ENCODE measurements at regions not wholly inside any gene's neighbourhood (a gene's known extent, or its start where the extent isn't known, plus 50 kb on each side); places are given as distances from the start of the nearest gene placed in this dataset.

DNA sequence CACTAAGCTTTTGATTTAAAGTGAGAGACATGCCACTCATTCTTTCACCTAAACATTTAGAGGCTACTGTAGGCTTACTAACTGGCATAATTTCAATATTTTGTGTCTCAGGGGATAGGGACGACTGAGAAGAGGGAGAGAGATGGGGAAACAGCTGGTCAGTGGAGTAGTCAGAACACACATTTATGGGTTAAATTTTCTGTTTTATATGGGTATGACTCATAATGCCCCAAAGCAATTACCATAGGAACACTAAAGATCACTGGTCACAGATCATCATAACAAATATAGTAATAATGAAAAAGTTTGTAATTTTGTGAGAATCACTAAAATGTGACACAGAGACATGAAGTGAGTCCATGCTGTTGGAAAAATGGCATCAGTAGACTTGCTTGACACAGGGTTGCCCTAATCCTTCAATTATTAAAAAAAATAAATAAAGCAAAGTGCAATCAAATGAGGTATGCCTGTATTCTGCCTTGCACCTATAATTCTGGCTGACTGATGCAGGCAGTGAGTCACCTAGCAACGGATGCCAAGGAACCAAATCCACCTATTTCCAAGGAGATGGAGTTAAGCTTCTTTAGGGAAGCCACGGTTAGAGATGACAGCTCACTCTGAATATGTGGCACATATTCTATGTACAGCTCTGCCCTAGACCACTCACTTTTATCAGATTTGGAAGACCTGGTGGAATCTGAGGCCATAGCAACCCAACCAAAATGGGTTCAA is 166.1 kb downstream of the MARCHF11 start:
- no peak for DNase-seq (ENCODE audit: low read depth in 2 of 2)

GRCh38 chr5:16009256-16009655 is 170.3 kb downstream of the MARCHF11 start:
- no peak for DNase-seq (ENCODE audit: low read depth in 2 of 2)

- no peak for DNase-seq (ENCODE audit: low read depth in 2 of 2)
Measured at GRCh38 chr5:16007750-16008415, 171.7 kb downstream of the MARCHF11 start.

- DNase-seq (ENCODE audit: low read depth in 2 of 2) = no peak
Measured at GRCh38 chr5:16005225-16005624, 174.4 kb downstream of the MARCHF11 start.

GRCh38 chr5:16000056-16000455 is 179.5 kb downstream of the MARCHF11 start:
- DNase-seq (ENCODE audit: low read depth in 2 of 2) = no peak

GRCh38 chr5:15995341-15996052 is 184.1 kb downstream of the MARCHF11 start:
- DNase-seq (ENCODE audit: low read depth in 2 of 2) = peak in 1 of 2 experiments; percentile 15

- no peak for DNase-seq (ENCODE audit: low read depth in 2 of 2)
Measured at GRCh38 chr5:15993919-15994318, 185.7 kb downstream of the MARCHF11 start.

DNA sequence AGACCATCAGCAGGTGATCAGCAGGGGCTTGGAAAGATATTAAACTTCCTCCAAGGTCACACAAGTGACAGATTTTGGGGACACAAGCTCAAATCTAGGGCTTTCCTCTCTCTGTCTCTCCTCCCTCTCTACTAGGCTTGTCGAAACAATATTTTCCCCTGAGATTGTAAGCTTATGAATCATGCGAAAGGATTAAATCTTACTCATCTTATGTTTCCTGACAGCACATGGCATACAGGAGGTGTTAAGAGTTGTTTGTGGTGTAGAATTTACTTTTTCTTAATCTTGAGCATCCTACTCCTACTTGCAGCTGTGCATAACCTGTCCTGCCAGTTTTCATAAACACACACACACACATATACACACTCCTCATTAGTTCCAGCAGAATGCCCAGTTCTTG is 186.3 kb downstream of the MARCHF11 start:
- DNase-seq (ENCODE audit: low read depth in 2 of 2) = peak; percentile 15 to 20

DNA sequence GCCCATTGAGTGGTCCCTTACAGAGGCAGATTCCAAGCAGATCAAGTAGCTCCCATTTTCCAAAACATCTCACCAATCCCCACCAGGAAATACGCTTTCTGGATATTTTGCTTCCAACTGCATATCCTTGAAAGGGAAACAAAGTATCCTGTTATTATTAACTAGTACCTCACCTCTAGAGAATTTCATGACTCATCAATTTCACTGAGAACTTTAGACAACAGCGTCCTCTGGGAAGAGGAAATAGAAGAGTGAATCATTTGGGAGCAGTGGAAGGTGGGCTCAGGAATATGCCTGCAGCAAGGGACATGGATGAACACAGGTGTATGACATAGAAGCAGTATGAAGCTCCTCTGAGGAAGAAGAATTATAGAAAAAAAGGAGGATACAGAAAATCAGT is 186.7 kb downstream of the MARCHF11 start:
- peak; percentile 14 to 15 for DNase-seq (ENCODE audit: low read depth in 2 of 2)

GRCh38 chr5:15991586-15991985 is 188.0 kb downstream of the MARCHF11 start:
- DNase-seq (ENCODE audit: low read depth in 2 of 2) = no peak

Measured in fibroblast of skin of left biceps (primary cell).